ENCODE measurements at regions not wholly inside any gene's neighbourhood (a gene's known extent, or its start where the extent isn't known, plus 50 kb on each side); places are given as distances from the start of the nearest gene placed in this dataset.
A peak's percentile ranks its signal among the peaks of the same experiment; 100 is the strongest.

DNA sequence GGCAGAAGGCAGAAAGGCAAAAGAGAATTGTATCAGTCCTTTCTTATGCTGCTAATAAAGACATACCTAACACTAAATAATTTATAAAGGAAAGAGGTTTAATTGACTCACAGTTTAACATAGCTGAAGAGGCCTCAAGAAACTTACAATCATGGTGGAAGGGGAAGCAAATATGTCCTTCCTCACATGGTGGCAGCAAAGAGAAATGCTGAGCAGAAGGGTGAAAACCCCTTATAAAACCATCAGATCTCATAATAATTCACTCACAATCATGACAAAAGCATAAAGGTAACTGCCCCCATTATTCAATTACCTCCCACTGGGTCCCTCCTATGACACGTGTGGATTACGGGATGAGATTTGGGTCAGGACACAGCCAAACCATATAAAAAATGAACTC is 312.5 kb upstream of the PTGER4 start:
- 82 to 97% (median 92%) methylated on average over 2 of the region's 2 CpGs for WGBS, 4 donors
- Histone ChIP-seq H3K27ac (no peak overlapping the region), H3K4me3 (no peak overlapping the region), H3K9me3 (peaks cover 0 to 12% (median 0%) of the 10 kb centered on the region in 12 donors), H3K4me1 (peaks cover 0 to 15% (median 0%) of the 10 kb centered on the region in 12 donors), H3K36me3 (no peaks in the 10 kb centered on the region), H3K27me3 (no peaks in the 10 kb centered on the region)
- ATAC-seq (no peak), DNase-seq (no peak)
- intact Hi-C loops (cut with DNase I): no loop called here
- TF ChIP-seq POLR2A (IDR thresholded peaks at IDR 0.05): no peak
- TF ChIP-seq, protein P1, sequence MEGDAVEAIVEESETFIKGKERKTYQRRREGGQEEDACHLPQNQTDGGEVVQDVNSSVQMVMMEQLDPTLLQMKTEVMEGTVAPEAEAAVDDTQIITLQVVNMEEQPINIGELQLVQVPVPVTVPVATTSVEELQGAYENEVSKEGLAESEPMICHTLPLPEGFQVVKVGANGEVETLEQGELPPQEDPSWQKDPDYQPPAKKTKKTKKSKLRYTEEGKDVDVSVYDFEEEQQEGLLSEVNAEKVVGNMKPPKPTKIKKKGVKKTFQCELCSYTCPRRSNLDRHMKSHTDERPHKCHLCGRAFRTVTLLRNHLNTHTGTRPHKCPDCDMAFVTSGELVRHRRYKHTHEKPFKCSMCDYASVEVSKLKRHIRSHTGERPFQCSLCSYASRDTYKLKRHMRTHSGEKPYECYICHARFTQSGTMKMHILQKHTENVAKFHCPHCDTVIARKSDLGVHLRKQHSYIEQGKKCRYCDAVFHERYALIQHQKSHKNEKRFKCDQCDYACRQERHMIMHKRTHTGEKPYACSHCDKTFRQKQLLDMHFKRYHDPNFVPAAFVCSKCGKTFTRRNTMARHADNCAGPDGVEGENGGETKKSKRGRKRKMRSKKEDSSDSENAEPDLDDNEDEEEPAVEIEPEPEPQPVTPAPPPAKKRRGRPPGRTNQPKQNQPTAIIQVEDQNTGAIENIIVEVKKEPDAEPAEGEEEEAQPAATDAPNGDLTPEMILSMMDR (IDR thresholded peaks at IDR 0.05): peak in 4 of 12 donors; percentile 9 to 28 (median 20)

DNA sequence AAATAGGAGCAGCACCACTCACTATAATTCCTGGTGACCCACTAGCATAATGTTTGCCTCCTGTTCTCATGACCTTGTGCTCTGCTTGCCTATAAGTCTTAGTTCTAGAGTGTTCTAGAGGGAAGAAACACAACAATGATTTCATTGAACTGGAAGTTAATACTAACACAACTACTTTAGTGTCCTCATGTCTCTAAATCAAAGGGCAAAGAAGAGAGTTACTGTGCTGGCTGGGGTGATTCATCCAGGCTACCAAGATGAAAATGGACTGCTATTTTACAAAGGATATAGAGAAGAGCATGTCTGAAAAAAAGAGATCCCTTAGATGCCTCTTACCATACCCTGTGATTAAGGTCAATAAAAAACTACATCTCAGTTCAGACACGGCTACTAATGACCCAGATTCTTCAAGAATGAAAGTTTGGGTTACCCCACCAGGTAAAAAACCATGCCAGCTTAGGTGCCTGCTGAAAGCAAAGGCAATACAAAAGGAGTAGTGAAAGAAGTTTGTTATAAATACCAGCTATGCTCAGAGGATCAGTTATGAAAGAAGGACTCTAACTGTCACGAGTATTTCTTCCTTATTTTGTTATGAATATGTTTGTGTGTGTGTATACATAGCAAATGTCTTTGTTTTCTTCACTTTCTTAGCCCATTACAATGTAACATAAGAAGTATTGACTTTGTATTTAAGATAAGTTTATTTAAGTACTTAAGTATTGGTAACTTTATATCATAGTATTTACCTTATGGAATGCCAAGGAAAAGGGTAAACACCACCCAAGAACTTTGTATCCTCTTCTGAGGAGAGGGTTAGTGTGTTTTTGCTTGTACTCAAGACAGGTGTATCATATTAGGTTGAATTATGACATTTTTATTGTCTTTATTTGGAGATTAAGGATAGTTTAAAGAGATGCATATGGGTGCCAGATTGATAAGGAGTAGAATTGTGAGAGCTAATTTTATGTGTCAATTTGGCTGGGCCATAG is 314.1 kb upstream of the PTGER4 start:
- Histone ChIP-seq H3K27ac (peak overlapping the region in 1 of 12 donors; percentile 37), H3K27me3 (no peaks in the 10 kb centered on the region)
- WGBS, 4 donors: 74 to 86% (median 78%) methylated on average over 2 of the region's 2 CpGs

DNA sequence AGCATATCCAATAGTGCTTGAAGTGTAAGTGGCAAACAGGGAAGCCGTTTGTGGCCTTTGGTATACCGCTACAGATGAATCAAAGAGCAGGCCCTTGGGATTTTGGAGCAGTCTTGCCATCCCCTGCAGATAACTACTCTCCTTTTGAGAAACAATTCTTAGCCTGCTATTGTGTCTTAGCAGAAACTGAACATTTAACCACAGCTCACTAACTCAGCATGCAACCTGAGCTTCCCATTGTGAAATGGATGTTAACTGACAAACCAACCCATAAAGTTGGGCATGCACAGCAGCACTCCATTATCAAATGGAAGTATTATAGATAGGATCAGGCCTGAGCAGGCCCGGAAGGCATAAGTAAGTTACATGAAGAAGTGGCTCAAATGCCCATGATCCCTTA is 315.3 kb upstream of the PTGER4 start:
- Histone ChIP-seq H3K36me3 (no peaks in the 10 kb centered on the region), H3K27me3 (no peaks in the 10 kb centered on the region), H3K9me3 (peaks cover 0 to 6% (median 0%) of the 10 kb centered on the region in 12 donors), H3K27ac (no peak overlapping the region), H3K4me1 (peaks cover 0 to 24% (median 0%) of the 10 kb centered on the region in 12 donors), H3K4me3 (no peak overlapping the region)
- ATAC-seq: no peak
- intact Hi-C loops (cut with DNase I): no loop called here
- no peak for TF ChIP-seq POLR2A (IDR thresholded peaks at IDR 0.05)
- TF ChIP-seq, protein P1 (IDR thresholded peaks at IDR 0.05): no peak
- DNase-seq: no peak
- 92 to 100% (median 96%) methylated on average over 3 of the region's 3 CpGs for WGBS, 4 donors

More for the DNA sequence above, 314.1 kb upstream of the PTGER4 start:
- H3K9me3 ChIP-seq: peaks cover 0 to 12% (median 0%) of the 10 kb centered on the region in 12 donors
- intact Hi-C loops (cut with DNase I): no loop called here
- ATAC-seq (no peak), DNase-seq (no peak)
- H3K4me3 ChIP-seq: no peak overlapping the region
- H3K36me3 ChIP-seq: no peaks in the 10 kb centered on the region
- H3K4me1 ChIP-seq: peaks cover 0 to 20% (median 0%) of the 10 kb centered on the region in 12 donors
- TF ChIP-seq, protein P1 (IDR thresholded peaks at IDR 0.05): no peak
- no peak for TF ChIP-seq POLR2A (IDR thresholded peaks at IDR 0.05)

DNA sequence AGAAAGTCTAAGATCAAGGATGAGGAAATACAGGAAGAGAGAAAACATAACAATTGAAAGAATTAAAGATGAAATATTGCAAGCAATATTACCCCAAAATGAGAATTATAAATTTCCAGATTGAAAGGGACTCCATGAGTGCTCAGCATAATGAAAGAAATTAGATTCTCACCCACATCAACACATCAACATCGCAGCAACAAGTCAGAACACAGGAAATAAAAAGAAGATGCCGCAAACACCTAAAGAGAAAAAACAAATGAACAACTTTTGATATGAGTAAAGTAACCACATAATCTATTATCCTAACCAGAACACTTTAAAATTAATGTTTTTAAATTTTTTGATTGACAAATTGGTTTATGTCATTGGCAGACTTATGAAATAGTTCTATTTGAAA is 318.3 kb upstream of the PTGER4 start:
- ATAC-seq: no peak
- H3K4me1 ChIP-seq: peaks cover 0 to 36% (median 0%) of the 10 kb centered on the region in 12 donors
- 93 to 98% (median 95%) methylated on average over 2 of the region's 2 CpGs for WGBS, 4 donors
- H3K36me3 ChIP-seq: no peaks in the 10 kb centered on the region
- no peak for DNase-seq
- no peaks in the 10 kb centered on the region for H3K27me3 ChIP-seq
- intact Hi-C loops (cut with DNase I): no loop called here
- peaks cover 0 to 6% (median 0%) of the 10 kb centered on the region in 12 donors for H3K9me3 ChIP-seq
- no peak overlapping the region for H3K27ac ChIP-seq
- TF ChIP-seq, protein P1 (IDR thresholded peaks at IDR 0.05): no peak
- TF ChIP-seq POLR2A (IDR thresholded peaks at IDR 0.05): no peak
- H3K4me3 ChIP-seq: no peak overlapping the region

Measured in heart left ventricle (tissue), 16 donors.